SK-N-SH (cell line): ENCODE measurements at regions not wholly inside any gene's neighbourhood (a gene's known extent, or its start where the extent isn't known, plus 50 kb on each side); places are given as distances from the start of the nearest gene placed in this dataset.

Experiments
- CTCF ChIA-PET: fragments of 300-600, 350-600 bp; formaldehyde crosslinking; extraction: SDS; loops from one replicate; lab custom pipeline; 2021; lab: Yijun Ruan, JAX
- POLR2A ChIA-PET: fragments of 350-600 bp; sonication (Branson Sonifier 250); formaldehyde crosslinking; extraction: SDS; loops from one replicate; lab custom pipeline; 2020; ENCODE audit warnings: antibody characterized with exemption, inconsistent platforms; lab: Yijun Ruan, JAX
- DNase-seq: peaks from one replicate; pipeline ENCODE4 v3.0.0; 2012
- H2AFZ ChIP-seq: fragments of 200-600 bp; sonication (generic); 2 replicates; pipeline ENCODE4 v1.8.1; 2016; ENCODE audit warnings: antibody characterized with exemption, mild to moderate bottlenecking, low read depth
- H3F3A ChIP-seq: fragments of 200-600 bp; sonication (generic); replicated peaks from 2 replicates; pipeline ENCODE3; 2016; ENCODE audit warnings: antibody characterized with exemption, mild to moderate bottlenecking; ENCODE audit not compliant: insufficient read depth
- H3K27ac ChIP-seq, 2 experiments: fragments of 200-500 bp in 1 of 2; fragments of 200-600 bp in 1 of 2; sonication (Bioruptor generic) in 1 of 2; sonication (generic), shearing (Covaris generic) in 1 of 2; 2 replicates each; pipeline versions ENCODE4 v1.5.1 to v1.6.1; 2014 to 2016; ENCODE audit warnings: low read depth in 2 of 2, inconsistent platforms in 1 of 2, low read length in 1 of 2, mild to moderate bottlenecking in 1 of 2, mixed read lengths in 1 of 2
- H3K27me3 ChIP-seq: fragments of 200-600 bp; sonication (generic), shearing (Covaris generic); 2 replicates; pipeline ENCODE4 v1.6.1; 2016; ENCODE audit warnings: mixed run types; ENCODE audit not compliant: insufficient read depth
- H3K36me3 ChIP-seq, 2 experiments: fragments of 200-500 bp in 1 of 2; fragments of 200-600 bp in 1 of 2; sonication (Bioruptor generic) in 1 of 2; sonication (generic) in 1 of 2; replicated peaks in 1 of 2; 2 replicates each; pipeline versions ENCODE3 to v1.5.1; 2014 to 2016; ENCODE audit warnings: low read length in 1 of 2, mild to moderate bottlenecking in 1 of 2; ENCODE audit not compliant: insufficient read depth in 2 of 2, control insufficient read depth in 1 of 2
- H3K4me1 ChIP-seq, 2 experiments: fragments of 200-500 bp in 1 of 2; fragments of 200-600 bp in 1 of 2; sonication (Bioruptor generic) in 1 of 2; sonication (generic), shearing (Covaris generic) in 1 of 2; 2 replicates each; pipeline versions ENCODE4 v1.5.1 to v1.6.1; 2014 to 2016; ENCODE audit warnings: low read depth in 1 of 2, low read length in 1 of 2, mixed run types in 1 of 2; ENCODE audit not compliant: insufficient read depth in 2 of 2, control insufficient read depth in 1 of 2
- H3K4me2 ChIP-seq: fragments of 200-600 bp; sonication (generic), shearing (Covaris generic); 2 replicates; pipeline ENCODE4 v1.6.1; 2017; ENCODE audit warnings: mixed run types
- H3K4me3 ChIP-seq, 2 experiments: fragments of 200-500 bp in 1 of 2; fragments of 200-600 bp in 1 of 2; sonication (Bioruptor generic) in 1 of 2; sonication (generic), shearing (Covaris generic) in 1 of 2; 2 replicates each; pipeline versions ENCODE4 v1.5.1 to v1.8.1; 2014 to 2016; ENCODE audit warnings: low read depth in 2 of 2, inconsistent platforms in 1 of 2, low read length in 1 of 2, mild to moderate bottlenecking in 1 of 2, mixed read lengths in 1 of 2, moderate library complexity in 1 of 2
- H3K79me2 ChIP-seq: fragments of 200-600 bp; sonication (generic); 2 replicates; pipeline ENCODE4 v1.8.1; 2017; ENCODE audit warnings: mild to moderate bottlenecking; ENCODE audit not compliant: insufficient read depth
- H3K9ac ChIP-seq: fragments of 200-600 bp; sonication (generic); 2 replicates; pipeline ENCODE4 v1.6.1; 2017; ENCODE audit warnings: mixed run types
- H3K9me2 ChIP-seq: fragments of 200-600 bp; sonication (generic); 2 replicates; pipeline ENCODE4 v1.6.1; 2017; ENCODE audit warnings: mixed run types
- H3K9me3 ChIP-seq: fragments of 200-600 bp; sonication (generic); 2 replicates; pipeline ENCODE4 v1.6.1; 2017; ENCODE audit warnings: mixed run types, mild to moderate bottlenecking, moderate library complexity
- H4K20me1 ChIP-seq: fragments of 200-600 bp; sonication (generic); 2 replicates; pipeline ENCODE4 v1.6.1; 2017; ENCODE audit warnings: mild to moderate bottlenecking, mixed run types; ENCODE audit not compliant: insufficient read depth
- CTCF ChIP-seq: fragments of 200-600 bp; sonication (generic); IDR thresholded peaks from 2 replicates; pipeline ENCODE4 v1.6.1; 2017; ENCODE audit warnings: antibody characterized with exemption, mild to moderate bottlenecking, moderate library complexity
- ELF1 ChIP-seq: IDR thresholded peaks from 2 replicates; pipeline ENCODE4 v1.4.0; 2012
- EP300 ChIP-seq, 2 experiments: IDR thresholded peaks; 2 replicates each; pipeline versions ENCODE4 v1.4.0 to v1.6.1; 2012; ENCODE audit warnings: borderline replicate concordance in 1 of 2, low read depth in 1 of 2, low read length in 1 of 2
- EZH2phosphoT487 ChIP-seq: fragments of 200-600 bp; sonication (generic); IDR thresholded peaks from 2 replicates; pipeline ENCODE4 v1.6.1; 2017; ENCODE audit warnings: low read depth, mixed run types, mild to moderate bottlenecking, antibody characterized with exemption, moderate library complexity, borderline replicate concordance
- FOSL2 ChIP-seq: IDR thresholded peaks from 2 replicates; pipeline ENCODE4 v1.4.0; 2012; ENCODE audit warnings: low read depth, mild to moderate bottlenecking, moderate library complexity, borderline replicate concordance
- FOXJ3 ChIP-seq: sonication (generic); formaldehyde crosslinking; IDR thresholded peaks from 2 replicates; pipeline ENCODE4 v1.5.1; 2020; ENCODE audit warnings: mild to moderate bottlenecking, missing genetic modification reagents
- MEF2A ChIP-seq: IDR thresholded peaks from 2 replicates; pipeline ENCODE4 v1.4.0; 2012; ENCODE audit warnings: low read depth, borderline replicate concordance
- NFIC ChIP-seq: IDR thresholded peaks from 2 replicates; pipeline ENCODE4 v1.4.0; 2012; ENCODE audit warnings: borderline replicate concordance
- NRF1 ChIP-seq: IDR thresholded peaks from 2 replicates; pipeline ENCODE4 v1.6.1; 2012; ENCODE audit warnings: low read depth, mild to moderate bottlenecking, low read length
- RCOR1 ChIP-seq: fragments of 150-350 bp; IDR thresholded peaks from 2 replicates; pipeline ENCODE4 v1.6.1; 2017; ENCODE audit warnings: antibody characterized with exemption, low read length
- SIN3A ChIP-seq: IDR thresholded peaks from 2 replicates; pipeline ENCODE4 v1.6.1; 2012; ENCODE audit warnings: low read depth, mild to moderate bottlenecking, low read length, moderate library complexity, borderline replicate concordance
- TCF12 ChIP-seq: IDR thresholded peaks from 2 replicates; pipeline ENCODE4 v1.4.0; 2012
- TEAD4 ChIP-seq: IDR thresholded peaks from 2 replicates; pipeline ENCODE4 v1.4.0; 2012; ENCODE audit warnings: mild to moderate bottlenecking, borderline replicate concordance; ENCODE audit not compliant: insufficient read depth
- YY1 ChIP-seq: IDR thresholded peaks from 2 replicates; pipeline ENCODE4 v1.4.0; 2012; ENCODE audit warnings: low read depth, mild to moderate bottlenecking
- WGBS: methylation state at CpG from one replicate; pipeline ENCODE4 v1.1.6; 2017; ENCODE audit warnings: low lambda C conversion rate; 5-methylcytosine and 5-hydroxymethylcytosine counted together
- TF ChIP-seq, protein P1 (sequence below): IDR thresholded peaks from 2 replicates; pipeline ENCODE4 v1.4.0; 2012; ENCODE audit warnings: low read depth, borderline replicate concordance
- TF ChIP-seq, protein P2 (sequence below): IDR thresholded peaks from 2 replicates; pipeline ENCODE4; 2012
- TF ChIP-seq, protein P3 (sequence below): IDR thresholded peaks from 2 replicates; pipeline ENCODE4 v1.4.0; 2012; ENCODE audit warnings: low read depth
- TF ChIP-seq, protein P4 (sequence below): IDR thresholded peaks from 2 replicates; pipeline ENCODE4 v1.6.1; 2012; ENCODE audit warnings: mild to moderate bottlenecking, low read depth, low read length, moderate library complexity

DNA sequence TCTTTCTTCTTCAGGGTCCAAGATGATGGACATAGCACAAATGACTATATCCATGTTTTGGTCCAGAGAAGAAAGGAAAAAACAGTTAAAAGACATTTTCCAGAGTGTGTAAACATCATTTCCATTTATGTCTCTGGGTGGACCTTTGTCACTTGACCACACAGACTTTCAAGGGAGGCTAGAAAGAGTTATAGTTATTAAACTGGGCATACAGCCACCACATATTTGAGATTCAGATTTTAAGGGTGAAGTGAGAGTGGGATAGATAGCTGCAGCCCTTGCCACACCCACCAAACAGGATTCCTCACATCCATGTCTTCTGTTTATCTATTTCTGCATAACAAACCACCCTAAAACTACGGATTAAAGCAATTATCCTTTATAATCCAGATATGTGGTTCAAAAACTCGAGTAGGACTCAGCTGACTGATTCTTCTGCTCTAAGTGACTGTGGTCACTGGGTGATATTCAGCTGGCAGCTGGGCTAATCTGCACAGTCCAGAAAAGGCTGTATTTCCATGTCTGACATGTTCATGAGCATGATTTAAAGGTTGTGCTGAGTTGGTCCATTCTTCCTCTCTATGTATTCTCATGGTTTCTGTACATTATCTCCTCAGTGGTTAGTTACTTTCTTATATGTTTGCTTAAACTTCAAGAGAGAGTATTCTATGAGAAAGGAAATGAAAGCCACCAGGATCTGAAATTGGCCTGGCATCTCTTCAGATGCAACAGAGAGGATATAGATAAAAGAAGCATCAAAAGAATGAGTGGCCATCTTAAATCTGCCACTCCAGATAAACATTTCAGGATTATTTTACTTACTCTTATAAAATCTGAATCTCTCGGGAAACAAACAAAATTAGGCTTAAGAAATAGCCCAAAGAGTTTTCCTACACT lies 459.8 kb upstream of the CTSO start:
- Histone ChIP-seq H3K4me2 (no peak overlapping the region), H3K9me3 (no peaks in the 10 kb centered on the region), H3K4me1 (peaks cover 0 to 11% of the 10 kb centered on the region in 2 experiments; a peak in 1 of 4 replicates), H4K20me1 (no peaks in the 10 kb centered on the region), H3K27ac (no peak overlapping the region), H3F3A (no peaks in the 10 kb centered on the region), H3K79me2 (no peaks in the 10 kb centered on the region), H3K9me2 (no peaks in the 10 kb centered on the region), H3K36me3 (no peaks in the 10 kb centered on the region), H3K27me3 (no peaks in the 10 kb centered on the region), H3K9ac (no peak overlapping the region), H3K4me3 (no peak overlapping the region), H2AFZ (no peak overlapping the region)
- no peak for TF ChIP-seq SIN3A
- no peak for TF ChIP-seq MEF2A
- TF ChIP-seq RCOR1, result no peak
- no peak for TF ChIP-seq NRF1
- no peak for TF ChIP-seq FOSL2
- TF ChIP-seq EZH2phosphoT487, result no peak
- TF ChIP-seq TEAD4, result no peak
- TF ChIP-seq, protein P1, sequence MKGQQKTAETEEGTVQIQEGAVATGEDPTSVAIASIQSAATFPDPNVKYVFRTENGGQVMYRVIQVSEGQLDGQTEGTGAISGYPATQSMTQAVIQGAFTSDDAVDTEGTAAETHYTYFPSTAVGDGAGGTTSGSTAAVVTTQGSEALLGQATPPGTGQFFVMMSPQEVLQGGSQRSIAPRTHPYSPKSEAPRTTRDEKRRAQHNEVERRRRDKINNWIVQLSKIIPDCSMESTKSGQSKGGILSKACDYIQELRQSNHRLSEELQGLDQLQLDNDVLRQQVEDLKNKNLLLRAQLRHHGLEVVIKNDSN, result no peak
- TF ChIP-seq, protein P2, sequence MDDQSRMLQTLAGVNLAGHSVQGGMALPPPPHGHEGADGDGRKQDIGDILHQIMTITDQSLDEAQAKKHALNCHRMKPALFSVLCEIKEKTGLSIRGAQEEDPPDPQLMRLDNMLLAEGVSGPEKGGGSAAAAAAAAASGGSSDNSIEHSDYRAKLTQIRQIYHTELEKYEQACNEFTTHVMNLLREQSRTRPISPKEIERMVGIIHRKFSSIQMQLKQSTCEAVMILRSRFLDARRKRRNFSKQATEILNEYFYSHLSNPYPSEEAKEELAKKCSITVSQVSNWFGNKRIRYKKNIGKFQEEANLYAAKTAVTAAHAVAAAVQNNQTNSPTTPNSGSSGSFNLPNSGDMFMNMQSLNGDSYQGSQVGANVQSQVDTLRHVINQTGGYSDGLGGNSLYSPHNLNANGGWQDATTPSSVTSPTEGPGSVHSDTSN, result no peak
- no peak for TF ChIP-seq ELF1
- no peak for TF ChIP-seq FOXJ3
- no peak for TF ChIP-seq TCF12
- POLR2A ChIA-PET, result no interaction called here
- WGBS, result 11% methylated on average over 3 of the region's 3 CpGs
- CTCF ChIA-PET, result no interaction called here
- no peak for DNase-seq

- TF ChIP-seq NFIC, result no peak
- TF ChIP-seq EP300 (IDR thresholded peaks at IDR 0.05; ENCODE audit: borderline replicate concordance in 1 of 2, low read depth in 1 of 2, low read length in 1 of 2), result no peak
- TF ChIP-seq TCF12, result no peak
- TF ChIP-seq YY1, result no peak
- no peak for TF ChIP-seq CTCF
- TF ChIP-seq, protein P3, sequence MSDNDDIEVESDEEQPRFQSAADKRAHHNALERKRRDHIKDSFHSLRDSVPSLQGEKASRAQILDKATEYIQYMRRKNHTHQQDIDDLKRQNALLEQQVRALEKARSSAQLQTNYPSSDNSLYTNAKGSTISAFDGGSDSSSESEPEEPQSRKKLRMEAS, result no peak
- no peak for TF ChIP-seq RCOR1
- no peak for TF ChIP-seq FOXJ3
- no peak for TF ChIP-seq EZH2phosphoT487
- TF ChIP-seq, protein P4, sequence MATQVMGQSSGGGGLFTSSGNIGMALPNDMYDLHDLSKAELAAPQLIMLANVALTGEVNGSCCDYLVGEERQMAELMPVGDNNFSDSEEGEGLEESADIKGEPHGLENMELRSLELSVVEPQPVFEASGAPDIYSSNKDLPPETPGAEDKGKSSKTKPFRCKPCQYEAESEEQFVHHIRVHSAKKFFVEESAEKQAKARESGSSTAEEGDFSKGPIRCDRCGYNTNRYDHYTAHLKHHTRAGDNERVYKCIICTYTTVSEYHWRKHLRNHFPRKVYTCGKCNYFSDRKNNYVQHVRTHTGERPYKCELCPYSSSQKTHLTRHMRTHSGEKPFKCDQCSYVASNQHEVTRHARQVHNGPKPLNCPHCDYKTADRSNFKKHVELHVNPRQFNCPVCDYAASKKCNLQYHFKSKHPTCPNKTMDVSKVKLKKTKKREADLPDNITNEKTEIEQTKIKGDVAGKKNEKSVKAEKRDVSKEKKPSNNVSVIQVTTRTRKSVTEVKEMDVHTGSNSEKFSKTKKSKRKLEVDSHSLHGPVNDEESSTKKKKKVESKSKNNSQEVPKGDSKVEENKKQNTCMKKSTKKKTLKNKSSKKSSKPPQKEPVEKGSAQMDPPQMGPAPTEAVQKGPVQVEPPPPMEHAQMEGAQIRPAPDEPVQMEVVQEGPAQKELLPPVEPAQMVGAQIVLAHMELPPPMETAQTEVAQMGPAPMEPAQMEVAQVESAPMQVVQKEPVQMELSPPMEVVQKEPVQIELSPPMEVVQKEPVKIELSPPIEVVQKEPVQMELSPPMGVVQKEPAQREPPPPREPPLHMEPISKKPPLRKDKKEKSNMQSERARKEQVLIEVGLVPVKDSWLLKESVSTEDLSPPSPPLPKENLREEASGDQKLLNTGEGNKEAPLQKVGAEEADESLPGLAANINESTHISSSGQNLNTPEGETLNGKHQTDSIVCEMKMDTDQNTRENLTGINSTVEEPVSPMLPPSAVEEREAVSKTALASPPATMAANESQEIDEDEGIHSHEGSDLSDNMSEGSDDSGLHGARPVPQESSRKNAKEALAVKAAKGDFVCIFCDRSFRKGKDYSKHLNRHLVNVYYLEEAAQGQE, result no peak
Observed at GRCh38 chr4:156411531-156411930, 457.9 kb upstream of the CTSO start.

More at GRCh38 chr4:156411531-156411930, 457.9 kb upstream of the CTSO start:
- POLR2A ChIA-PET, result no interaction called here
- no peaks in the 10 kb centered on the region for H3K79me2 ChIP-seq
- 16% methylated on average over 2 of the region's 2 CpGs for WGBS
- peaks cover 0 to 11% of the 10 kb centered on the region in 2 experiments; a peak in 1 of 4 replicates for H3K4me1 ChIP-seq
- no peak overlapping the region for H3K27ac ChIP-seq
- no peaks in the 10 kb centered on the region for H3K36me3 ChIP-seq
- no peaks in the 10 kb centered on the region for H3K9me2 ChIP-seq
- H2AFZ ChIP-seq, result no peak overlapping the region
- no peaks in the 10 kb centered on the region for H4K20me1 ChIP-seq
- no peaks in the 10 kb centered on the region for H3F3A ChIP-seq
- DNase-seq, result no peak
- no peaks in the 10 kb centered on the region for H3K9me3 ChIP-seq
- CTCF ChIA-PET, result no interaction called here
- H3K27me3 ChIP-seq, result no peaks in the 10 kb centered on the region
- H3K4me3 ChIP-seq, result no peak overlapping the region
- H3K4me2 ChIP-seq, result no peak overlapping the region
- H3K9ac ChIP-seq, result no peak overlapping the region
